Panc1 (cell line): ENCODE measurements at regions not wholly inside any gene's neighbourhood (a gene's known extent, or its start where the extent isn't known, plus 50 kb on each side); places are given as distances from the start of the nearest gene placed in this dataset.

ENCODE experiments used
- ATAC-seq: fragments of 200-7000 bp; cut with Tn5 transposase; 2 replicates; pipeline ENCODE4 v1.9.1; 2020; ENCODE audit warnings: mild to moderate bottlenecking, moderate library complexity
- BruUV-seq: library from RNA; stranded (reverse); fragments of 400-500 nt; replicated peaks from 2 replicates; lab custom pipeline; 2021; lab: Mats Ljungman, UMichigan
- CTCF ChIA-PET: fragments of 300-600 bp; sonication (Branson Sonifier 250); formaldehyde crosslinking; loops from one replicate; lab custom pipeline; 2022; ENCODE audit warnings: antibody characterized with exemption; lab: Charles Lee
- POLR2A ChIA-PET: fragments of 300-600 bp; sonication (Branson Sonifier 250); formaldehyde crosslinking; loops from one replicate; lab custom pipeline; 2022; ENCODE audit warnings: antibody characterized with exemption; lab: Charles Lee
- DNase-seq: peaks from one replicate; pipeline ENCODE4 v3.0.0-alpha.2; 2010; ENCODE audit warnings: low read depth, low spot score
- H3K27ac ChIP-seq: 2 replicates; pipeline ENCODE4 v1.5.1; 2011; ENCODE audit warnings: mild to moderate bottlenecking, low read length, inconsistent platforms
- H3K27me3 ChIP-seq: fragments of 200-500 bp; sonication (Bioruptor generic); 2 replicates; pipeline ENCODE4 v1.6.0; 2014; ENCODE audit warnings: low read length, inconsistent platforms; ENCODE audit not compliant: control insufficient read depth, insufficient read depth
- H3K36me3 ChIP-seq: fragments of 200-500 bp; sonication (Bioruptor generic); 2 replicates; pipeline ENCODE4 v1.5.1; 2014; ENCODE audit warnings: inconsistent platforms, mild to moderate bottlenecking, low read length, moderate library complexity; ENCODE audit not compliant: control insufficient read depth, insufficient read depth
- H3K4me1 ChIP-seq: 2 replicates; pipeline ENCODE4 v1.5.1; 2011; ENCODE audit warnings: inconsistent platforms, mild to moderate bottlenecking, low read length, moderate library complexity; ENCODE audit not compliant: control insufficient read depth, insufficient read depth
- H3K4me3 ChIP-seq, 2 experiments: 2 replicates each; pipeline ENCODE4 v1.5.1; 2011 to 2012; ENCODE audit warnings: low read depth in 2 of 2, low read length in 2 of 2, mild to moderate bottlenecking in 2 of 2, inconsistent platforms in 1 of 2, moderate library complexity in 1 of 2
- H3K9me3 ChIP-seq: fragments of 200-500 bp; sonication (Bioruptor generic); 2 replicates; pipeline ENCODE4 v1.5.1; 2014; ENCODE audit warnings: low read depth, mild to moderate bottlenecking, inconsistent platforms, low read length, moderate library complexity; ENCODE audit not compliant: control insufficient read depth, insufficient read depth
- CTCF ChIP-seq: fragments of 450-650 bp; IDR thresholded peaks from 2 replicates; pipeline ENCODE4 v1.5.1; 2017; ENCODE audit warnings: mild to moderate bottlenecking
- POLR2AphosphoS5 ChIP-seq: IDR thresholded peaks from 2 replicates; pipeline ENCODE4 v1.6.1; 2012; ENCODE audit warnings: mild to moderate bottlenecking, low read depth, low read length, moderate library complexity
- REST ChIP-seq, 2 experiments: IDR thresholded peaks; 2 replicates each; pipeline ENCODE4 v1.6.1; 2011 to 2012; ENCODE audit warnings: low read depth in 2 of 2, control low read depth in 1 of 2, low read length in 1 of 2, mild to moderate bottlenecking in 1 of 2, moderate library complexity in 1 of 2; ENCODE audit not compliant: insufficient read depth in 1 of 2
- SIN3A ChIP-seq: IDR thresholded peaks from 2 replicates; pipeline ENCODE4 v1.6.1; 2012; ENCODE audit warnings: low read depth, mild to moderate bottlenecking, low read length, moderate library complexity, borderline replicate concordance; ENCODE audit not compliant: insufficient read depth
- TCF7L2 ChIP-seq: IDR thresholded peaks from 2 replicates; pipeline ENCODE4 v1.6.1; 2011; ENCODE audit warnings: mild to moderate bottlenecking, low read depth, low read length, inconsistent platforms
- in situ Hi-C: cut with HindIII; loops from 2 replicates; pipeline ENCODE4 v1.10.0; 2016; ENCODE audit warnings: low sequenced_read_pairs, low pct_unique_long_range_greater_than_20kb
- intact Hi-C: fragments of 100-400 bp; cut with micrococcal nuclease; formaldehyde crosslinking; loops from one replicate; pipeline ENCODE4 v1.10.0; 2022; ENCODE audit not compliant: unreplicated experiment

DNA sequence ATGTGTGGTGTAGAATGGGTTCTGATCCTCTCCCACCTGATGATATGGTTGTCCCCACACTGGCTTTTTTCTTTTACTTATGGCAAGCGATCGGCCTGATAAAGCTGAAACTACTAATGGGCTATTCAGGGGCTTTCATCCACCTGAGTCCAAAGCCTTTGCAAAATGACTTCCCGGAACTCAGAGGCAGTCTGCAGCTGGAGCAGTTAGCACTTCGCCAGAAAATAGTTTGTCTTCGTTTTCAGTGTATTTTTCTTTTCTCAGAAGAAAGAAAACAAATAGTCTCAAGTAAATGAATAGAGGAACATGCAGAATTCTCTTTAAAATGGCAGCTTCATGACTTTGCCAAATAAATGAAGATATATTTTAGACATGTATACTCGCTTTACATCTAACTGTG lies 306.0 kb upstream of the ADAMTS9 start:
- Histone ChIP-seq H3K27me3 (no peaks in the 10 kb centered on the region), H3K4me1 (no peaks in the 10 kb centered on the region), H3K9me3 (no peaks in the 10 kb centered on the region), H3K4me3 (no peak overlapping the region), H3K36me3 (no peaks in the 10 kb centered on the region), H3K27ac (no peak overlapping the region)
- ATAC-seq = no peak
- no peak for TF ChIP-seq POLR2AphosphoS5
- TF ChIP-seq TCF7L2 = no peak
- no peak for TF ChIP-seq CTCF
- no peak for TF ChIP-seq SIN3A
- TF ChIP-seq REST (IDR thresholded peaks at IDR 0.05; ENCODE audit: insufficient read depth in 1 of 2, low read depth in 2 of 2, low read length in 1 of 2) = no peak
- intact Hi-C loops (no loop called here), in situ Hi-C loops (no loop called here)
- CTCF ChIA-PET = no interaction called here
- no peak for DNase-seq
- no TSS peak for BruUV-seq
- POLR2A ChIA-PET = no interaction called here

DNA sequence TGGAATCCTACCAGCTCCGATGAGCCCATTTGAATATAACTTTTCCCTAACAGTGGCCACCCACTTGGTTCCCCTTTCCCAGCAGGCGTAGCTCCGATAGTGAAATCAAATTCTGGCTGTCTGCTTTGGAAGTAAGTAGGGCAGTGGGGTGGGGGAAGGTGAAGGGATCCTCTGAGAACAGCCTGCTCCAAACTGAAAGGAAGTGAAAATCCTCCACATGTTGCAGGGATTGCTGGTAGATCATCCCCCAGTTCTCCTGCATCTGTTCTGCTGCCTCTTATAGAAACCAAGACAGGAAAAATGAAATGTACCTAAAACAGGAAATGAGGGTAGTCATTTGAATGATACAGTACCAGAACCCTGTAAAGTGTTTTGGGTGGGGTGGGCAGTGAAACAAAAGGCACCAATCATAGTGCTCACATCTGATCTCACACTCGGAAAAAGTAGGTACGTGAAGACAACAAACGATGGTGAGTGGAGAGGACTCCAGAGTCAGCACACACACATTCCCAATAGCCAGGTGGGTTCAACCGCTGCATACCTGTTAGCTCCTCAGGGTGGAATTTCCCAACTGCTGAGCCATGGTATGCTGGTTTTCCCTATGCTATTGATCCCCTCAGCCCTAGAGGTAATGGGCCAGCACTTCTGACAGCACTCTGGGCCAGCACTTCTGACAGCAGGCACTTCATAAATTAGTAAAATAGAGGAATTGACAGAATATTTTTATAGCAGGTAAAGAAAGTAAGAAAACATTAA lies 304.9 kb upstream of the ADAMTS9 start:
- in situ Hi-C loops = no loop called here
- no peaks in the 10 kb centered on the region for H3K9me3 ChIP-seq
- H3K4me3 ChIP-seq = no peak overlapping the region
- H3K4me1 ChIP-seq = no peaks in the 10 kb centered on the region
- DNase-seq = no peak
- ChIA-PET POLR2A (no interaction called here), CTCF (no interaction called here)
- H3K36me3 ChIP-seq = no peaks in the 10 kb centered on the region
- H3K27me3 ChIP-seq = no peaks in the 10 kb centered on the region
- BruUV-seq = no TSS peak
- no peak for ATAC-seq
- no peak overlapping the region for H3K27ac ChIP-seq
- intact Hi-C loops = no loop called here
- TF ChIP-seq POLR2AphosphoS5 (no peak), CTCF (no peak), SIN3A (no peak), REST (IDR thresholded peaks at IDR 0.05; ENCODE audit: insufficient read depth in 1 of 2, low read depth in 2 of 2, low read length in 1 of 2) (no peak)
